Endothelial cell of hepatic sinusoid (primary cell): ENCODE measurements at regions not wholly inside any gene's neighbourhood (a gene's known extent, or its start where the extent isn't known, plus 50 kb on each side); places are given as distances from the start of the nearest gene placed in this dataset.

Source experiments
- in situ Hi-C: cut with HindIII; loops from 2 replicates; pipeline ENCODE4 v1.10.0; 2017; ENCODE audit warnings: low sequenced_read_pairs

DNA sequence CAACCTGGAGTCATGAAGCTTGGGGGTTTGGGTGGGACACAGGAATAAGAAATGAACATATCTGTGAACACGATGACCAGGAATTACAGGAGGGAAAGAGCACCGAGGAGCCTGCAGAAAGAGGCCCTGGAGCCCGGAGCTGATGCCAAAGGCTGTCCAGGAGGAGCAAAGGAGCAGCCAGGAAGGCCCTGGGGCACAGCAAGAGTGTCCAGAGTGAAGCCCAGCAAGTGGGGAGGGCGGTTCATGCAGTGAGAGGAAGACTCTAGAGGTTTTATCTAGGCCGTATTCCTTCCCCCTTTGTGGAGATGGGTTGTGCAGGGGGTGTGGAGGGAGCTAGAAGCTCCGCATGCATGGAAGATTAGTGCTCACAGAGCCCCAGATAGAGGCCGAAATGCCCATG is 318.4 kb downstream of the GADD45G start:
- in situ Hi-C loops: no loop called here

DNA sequence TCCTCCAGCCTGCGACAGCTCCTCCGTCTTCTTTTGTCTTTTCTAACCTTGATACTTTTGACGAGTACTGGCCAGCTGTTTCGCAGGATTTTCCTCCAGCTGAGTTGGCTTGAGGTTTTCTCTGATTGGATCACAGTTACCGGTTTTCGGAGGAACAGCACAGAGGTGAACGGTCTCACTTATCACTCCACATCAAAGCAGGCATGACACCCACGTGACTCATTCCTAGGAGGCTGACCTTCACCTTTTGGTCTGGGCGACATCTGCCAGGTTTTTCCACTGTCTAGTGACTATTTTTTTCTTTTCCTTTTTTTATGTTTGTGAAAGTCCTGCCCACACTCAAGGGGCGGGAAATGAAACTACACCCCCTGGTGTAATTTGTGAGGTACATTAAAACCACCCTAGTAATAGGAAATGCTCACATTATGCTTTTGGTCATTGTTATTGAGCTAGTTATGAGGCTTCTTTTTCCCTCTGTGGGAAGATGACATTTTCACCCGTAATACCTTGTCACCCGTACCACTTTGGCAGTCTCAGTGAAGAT is 319.2 kb downstream of the GADD45G start:
- in situ Hi-C loops: no loop called here

DNA sequence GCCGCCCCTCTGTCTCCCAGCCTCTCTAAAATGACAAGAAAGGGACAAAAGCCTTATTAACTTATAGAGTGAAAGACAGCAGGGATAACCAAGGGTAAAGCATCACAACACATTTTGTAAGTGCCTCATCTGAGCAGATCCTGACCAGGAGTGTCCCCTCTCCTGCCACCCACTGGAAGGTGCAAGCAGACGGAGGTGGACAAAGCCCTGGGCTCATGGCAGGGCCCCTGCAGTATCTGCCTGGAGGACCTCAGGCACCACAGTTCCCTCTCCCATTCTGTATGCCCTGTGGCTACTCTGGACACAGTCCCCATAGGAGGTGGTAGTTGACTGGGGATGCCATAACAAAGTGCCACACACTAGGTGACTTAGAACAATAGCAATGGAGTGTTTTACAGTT is 319.8 kb downstream of the GADD45G start:
- in situ Hi-C loops: loop anchor here (5.0 kb wide), 1 partner anchor 68 kb away; no protein-coding TSS in a partner anchor

DNA sequence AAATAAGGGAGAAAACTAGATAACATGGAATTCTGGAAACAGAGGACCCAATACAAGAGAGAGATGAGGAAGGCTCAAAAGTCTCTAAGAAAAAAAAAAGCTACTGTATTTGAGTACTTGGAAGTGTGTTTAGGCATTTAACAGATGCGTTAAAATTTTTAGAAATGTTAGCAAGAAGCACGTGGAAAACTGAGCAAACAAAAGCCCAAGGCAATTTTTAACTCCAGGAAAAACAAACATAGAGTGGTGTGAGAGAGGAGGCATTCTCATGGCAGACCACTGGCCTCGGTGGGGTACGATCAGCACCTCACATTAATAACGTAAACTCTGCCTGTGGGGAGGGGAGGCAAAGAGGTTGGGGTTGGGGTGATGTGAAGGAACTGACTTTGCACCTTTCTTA is 321.4 kb downstream of the GADD45G start:
- in situ Hi-C loops: loop anchor here (5.0 kb wide), 1 partner anchor 66 kb away; no protein-coding TSS in a partner anchor

DNA sequence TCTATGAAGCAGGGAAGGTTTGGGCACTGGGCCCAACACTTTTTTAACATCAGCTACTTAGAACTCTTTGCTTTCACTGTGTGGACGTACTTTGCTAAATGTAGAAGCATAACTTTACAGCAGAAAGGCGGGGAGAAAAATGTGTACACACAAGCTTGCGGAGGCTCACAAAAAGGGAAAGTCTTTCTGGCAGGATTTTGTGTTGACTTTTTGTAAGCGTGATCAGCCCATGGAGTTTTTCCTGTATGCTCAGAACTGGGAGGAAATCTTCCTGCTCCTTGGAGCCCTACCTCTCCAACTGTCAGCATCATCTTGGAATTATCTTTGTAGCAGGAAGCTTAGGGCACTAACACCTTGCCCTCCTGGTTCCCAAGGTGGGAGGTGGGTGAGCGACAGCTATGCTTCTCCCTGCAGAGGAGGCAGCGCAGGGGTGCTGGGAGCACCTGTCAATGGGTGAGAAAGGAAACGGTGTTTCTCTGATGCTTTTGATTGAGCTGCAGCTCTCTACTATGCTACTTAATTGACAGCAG is 321.9 kb downstream of the GADD45G start:
- in situ Hi-C loops: loop anchor here (5.0 kb wide), 1 partner anchor 66 kb away; no protein-coding TSS in a partner anchor

DNA sequence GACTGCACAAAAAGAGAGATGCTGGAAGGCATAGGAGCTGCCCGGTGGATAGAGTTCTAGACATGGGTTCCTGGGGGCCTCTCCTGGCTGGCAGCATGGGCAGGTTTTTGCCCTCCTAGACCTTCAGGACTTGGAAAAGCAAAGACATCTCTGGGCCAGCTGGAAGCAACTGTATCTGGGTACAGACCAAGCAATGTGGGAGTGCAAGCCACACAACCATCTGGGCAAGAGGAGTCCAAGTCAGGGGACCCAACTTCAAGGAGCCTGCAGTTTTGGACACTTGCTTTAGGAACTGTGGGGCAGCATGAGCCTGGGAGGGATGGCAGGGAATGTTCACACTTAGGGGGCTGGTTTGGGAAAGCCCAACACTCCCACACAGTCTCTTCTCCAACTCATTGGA is 323.3 kb downstream of the GADD45G start:
- in situ Hi-C loops: loop anchor here (5.0 kb wide), 1 partner anchor 64 kb away; no protein-coding TSS in a partner anchor

DNA sequence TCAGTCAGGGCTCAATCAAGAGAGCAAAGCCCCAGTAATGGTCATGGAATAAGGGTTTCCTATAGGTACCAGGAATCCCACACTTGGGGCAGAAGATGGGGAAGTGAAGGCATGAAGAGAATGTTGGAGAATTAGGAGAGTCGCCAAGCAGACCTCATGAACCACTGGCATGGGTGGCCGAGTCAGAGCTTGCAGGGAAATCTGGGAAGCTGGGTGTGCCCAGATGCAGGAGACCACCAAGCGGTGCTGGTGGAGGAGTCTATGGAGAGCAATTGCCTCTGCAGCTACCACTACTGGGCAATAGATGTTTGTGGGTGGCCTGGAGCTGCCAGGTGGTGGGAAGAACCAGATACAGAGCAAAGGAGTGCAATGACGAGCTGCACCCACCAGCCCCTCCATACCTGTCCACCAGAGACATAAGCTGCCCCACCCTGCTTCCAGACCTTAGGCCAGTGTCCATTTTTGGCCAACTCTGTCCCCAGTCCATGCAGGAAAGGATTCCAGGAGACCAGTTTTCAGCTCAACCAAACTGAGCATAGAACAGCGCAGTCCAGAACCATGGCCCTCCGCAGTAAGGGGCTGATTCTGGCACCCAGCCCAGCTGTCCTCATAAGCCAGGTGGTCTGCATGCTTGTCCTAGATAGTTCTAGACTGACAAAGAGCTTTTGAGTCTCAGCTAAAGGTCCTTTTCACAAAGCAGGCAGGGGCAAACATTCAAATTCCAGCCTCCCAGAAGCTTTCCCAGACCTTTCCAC is 323.9 kb downstream of the GADD45G start:
- in situ Hi-C loops: loop anchor here (5.0 kb wide), 1 partner anchor 64 kb away; no protein-coding TSS in a partner anchor

DNA sequence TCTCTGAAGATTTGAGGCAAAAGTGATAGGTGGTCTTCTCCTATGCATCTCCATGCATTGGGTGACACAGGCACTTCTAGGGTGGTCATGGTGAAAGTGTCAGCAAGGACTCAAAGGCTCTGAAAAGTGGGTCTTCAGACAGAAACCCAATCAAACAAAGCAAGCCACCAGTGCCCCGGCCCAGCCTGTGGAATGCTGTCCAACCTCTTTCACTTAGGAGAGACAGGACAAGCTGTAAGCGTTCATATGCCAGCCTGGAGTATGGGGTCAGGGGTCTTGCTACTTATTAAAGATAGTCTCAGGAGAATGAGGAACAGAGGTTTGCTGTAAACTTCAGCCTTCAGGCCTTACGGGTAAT is 324.5 kb downstream of the GADD45G start:
- in situ Hi-C loops: loop anchor here (5.0 kb wide), 1 partner anchor 63 kb away; no protein-coding TSS in a partner anchor

DNA sequence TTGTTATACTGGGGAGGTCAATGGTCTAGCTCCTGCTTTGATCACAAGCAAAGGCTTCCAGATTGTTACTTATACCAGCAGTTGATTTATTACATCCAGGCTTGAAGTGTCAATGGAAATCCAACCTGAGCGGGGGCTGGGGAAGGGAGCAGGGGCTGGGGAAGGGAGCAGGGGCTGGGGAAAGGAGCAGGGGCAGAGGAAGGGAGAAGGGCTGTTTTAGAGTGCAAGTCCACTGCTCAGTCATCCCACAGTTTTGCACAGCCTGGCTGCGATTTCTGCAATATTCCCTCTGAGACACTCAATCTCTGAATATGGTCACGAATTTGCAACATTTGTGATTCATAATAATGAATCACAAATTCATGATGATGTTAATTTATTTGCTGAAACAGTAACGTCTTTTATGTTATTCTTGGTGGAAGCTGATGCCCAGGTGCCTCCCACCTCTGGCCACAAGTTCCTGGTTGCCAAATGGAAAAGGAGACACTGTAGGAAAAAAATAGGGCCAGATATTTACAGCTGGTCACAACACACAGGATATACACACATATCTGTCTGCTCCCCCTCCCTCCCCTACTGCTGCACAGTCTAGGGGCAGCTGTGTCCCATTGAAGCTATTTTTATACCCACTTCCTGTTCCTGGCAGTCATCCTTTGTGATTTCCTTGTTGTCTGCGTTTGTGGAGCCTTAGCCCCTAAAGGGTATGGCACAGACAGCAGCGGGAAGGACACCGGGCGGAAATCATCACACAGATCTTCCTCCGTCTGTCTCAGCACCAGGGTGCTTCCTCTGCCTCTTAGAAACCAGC is 325.1 kb downstream of the GADD45G start:
- in situ Hi-C loops: loop anchor here (5.0 to 10.0 kb wide), 3 partner anchors 62 to 298 kb away; no protein-coding TSS in a partner anchor

DNA sequence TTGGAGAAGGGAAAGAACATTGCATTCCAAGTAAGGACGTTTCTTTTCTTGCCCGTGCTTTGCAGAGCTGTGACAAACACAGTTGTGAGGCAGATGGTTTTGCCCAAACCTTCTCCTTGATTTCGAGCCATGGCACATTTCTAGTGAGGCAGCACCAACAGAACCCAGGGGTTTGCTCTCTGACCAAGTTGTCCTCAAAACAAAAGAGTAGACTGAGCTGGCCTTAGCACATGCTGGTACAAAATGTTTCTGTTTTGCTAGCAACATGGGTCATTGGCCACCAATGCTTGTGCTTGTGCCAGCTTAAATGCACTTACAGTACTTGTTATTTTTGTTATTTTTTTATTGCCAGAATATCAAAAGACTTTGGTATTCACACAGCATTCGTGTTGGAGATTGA is 328.8 kb downstream of the GADD45G start:
- in situ Hi-C loops: loop anchor here (5.0 to 10.0 kb wide), 2 partner anchors 239 to 301 kb away; no protein-coding TSS in a partner anchor

DNA sequence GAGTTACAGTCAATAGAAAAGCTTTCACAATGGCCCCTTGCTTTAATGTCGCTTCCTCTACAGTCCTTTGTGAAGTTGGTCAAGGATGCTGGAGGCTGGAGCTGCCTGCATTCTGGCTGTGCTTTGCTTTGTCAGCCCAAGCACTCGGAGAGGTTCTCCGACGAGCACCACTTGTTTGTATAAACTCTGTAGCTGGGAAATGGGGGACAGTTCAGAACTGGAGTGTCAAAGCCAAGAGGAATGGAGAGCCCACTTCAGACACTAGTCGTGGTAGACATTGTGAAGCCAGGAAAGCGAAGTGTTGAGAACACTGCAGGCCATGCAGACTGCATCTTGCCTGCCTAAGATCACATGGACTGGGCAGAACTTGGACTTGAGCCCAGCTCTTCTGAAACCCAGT is 330.3 kb downstream of the GADD45G start:
- in situ Hi-C loops: loop anchor here (10.0 kb wide), 1 partner anchor 240 kb away; no protein-coding TSS in a partner anchor

DNA sequence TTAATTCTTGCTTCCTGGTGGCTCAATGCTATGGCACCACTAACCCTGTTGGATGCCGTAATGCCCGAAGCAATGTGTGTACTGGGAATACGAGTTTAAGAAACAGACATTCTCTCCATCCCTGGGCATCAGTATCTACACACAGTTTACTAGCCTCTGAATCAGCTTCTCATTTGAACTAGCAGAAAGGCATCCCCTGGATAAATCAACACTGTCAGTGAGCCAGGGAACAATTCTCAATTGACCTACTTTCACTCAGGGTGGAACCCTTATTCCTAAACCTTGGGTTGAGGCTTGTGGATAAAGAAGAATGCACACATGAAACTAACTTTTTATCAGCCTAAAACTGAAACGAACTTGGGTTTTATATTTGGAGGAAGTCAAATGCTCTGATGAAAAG is 331.0 kb downstream of the GADD45G start:
- in situ Hi-C loops: loop anchor here (10.0 kb wide), 1 partner anchor 241 kb away; no protein-coding TSS in a partner anchor

DNA sequence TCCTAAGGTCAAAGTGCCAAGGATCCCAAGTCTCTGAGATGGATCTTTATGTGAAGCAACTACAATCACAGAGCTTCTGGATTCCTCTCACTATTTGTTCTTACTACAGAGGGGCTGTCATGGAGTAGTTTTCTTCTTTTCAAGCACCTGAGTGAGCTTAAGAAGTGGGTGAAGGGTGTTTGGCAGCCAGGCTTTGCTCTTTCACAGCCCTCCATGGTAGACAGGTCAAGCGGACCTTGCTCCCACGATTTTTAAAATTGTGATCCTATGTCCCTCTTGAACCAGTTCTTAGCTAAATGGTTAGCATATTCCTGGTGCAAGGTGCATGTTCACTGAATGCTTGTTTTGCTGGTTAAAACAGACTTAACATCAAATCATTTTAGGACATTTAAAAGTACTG is 332.2 kb downstream of the GADD45G start:
- in situ Hi-C loops: loop anchor here (10.0 kb wide), 1 partner anchor 242 kb away; no protein-coding TSS in a partner anchor

DNA sequence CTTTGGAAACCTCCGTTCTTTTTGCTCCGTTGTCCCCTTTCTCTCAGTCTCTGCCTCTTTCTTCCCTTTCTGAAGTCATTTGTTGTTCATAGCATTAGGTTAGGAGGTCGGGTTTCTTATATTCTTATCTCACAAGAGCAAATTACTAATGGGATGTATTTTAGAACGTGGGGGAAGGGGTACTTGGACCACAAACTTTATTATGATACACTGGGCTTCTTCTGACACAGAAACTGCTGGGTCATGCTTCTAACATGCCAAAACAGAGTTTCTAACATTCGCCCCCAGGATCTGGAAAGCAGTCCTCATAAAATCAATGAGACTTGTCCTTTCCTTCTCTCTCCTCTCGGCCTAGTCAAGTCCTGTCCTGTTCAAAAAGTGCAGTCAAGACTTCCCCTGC is 334.4 kb downstream of the GADD45G start:
- in situ Hi-C loops: loop anchor here (10.0 kb wide), 1 partner anchor 244 kb away; no protein-coding TSS in a partner anchor

DNA sequence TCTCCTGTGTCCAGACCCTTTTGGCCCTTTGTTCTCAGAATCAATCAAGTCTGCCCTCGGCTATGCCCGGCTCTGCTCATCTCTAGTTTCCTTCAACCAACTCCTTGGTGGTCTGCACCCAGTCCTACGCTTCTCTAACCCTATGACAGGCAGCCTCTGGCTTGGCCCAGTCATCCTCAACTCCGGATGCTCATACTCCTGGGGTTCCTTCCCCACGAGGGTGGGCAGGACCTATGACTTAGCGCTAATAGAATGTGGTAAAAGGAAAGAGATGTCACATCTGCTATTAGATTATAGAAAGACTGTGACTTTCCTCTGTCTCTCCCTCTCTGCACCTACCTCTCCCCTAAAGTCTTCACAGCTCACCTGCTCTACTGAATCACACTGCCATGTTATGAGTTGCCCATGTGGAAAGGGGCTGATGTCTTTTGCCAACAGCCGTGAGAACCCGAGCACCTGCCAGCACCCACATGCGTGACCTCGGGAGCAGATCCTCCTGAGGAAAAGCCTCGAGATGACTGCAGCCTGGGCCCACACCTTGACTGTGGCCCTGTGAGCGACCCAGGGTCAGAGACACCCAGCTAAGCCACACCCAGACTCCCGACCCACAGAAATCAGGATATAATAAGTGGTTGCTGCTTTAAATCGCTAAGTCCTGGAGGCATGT is 334.9 kb downstream of the GADD45G start:
- in situ Hi-C loops: loop anchor here (5.0 to 10.0 kb wide), 2 partner anchors 52 to 245 kb away; no protein-coding TSS in a partner anchor

DNA sequence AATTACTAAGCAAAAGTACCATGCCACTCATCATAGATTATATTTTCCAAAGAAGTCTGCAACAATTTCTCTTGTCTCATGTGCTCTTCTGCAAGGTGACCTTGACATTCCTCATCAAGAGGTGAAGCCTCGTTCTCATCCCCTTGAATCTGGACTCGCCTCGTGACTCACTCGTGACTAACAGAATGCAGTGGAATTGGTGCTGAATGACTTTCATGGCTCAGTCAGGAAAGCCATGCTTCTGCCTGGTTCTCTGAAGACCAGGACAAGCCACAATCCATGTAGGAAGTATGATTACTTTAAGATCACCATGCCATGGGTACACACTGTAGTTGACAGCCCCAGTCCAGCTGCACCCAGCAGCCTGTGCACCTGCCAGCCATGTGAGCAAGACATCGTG is 335.8 kb downstream of the GADD45G start:
- in situ Hi-C loops: loop anchor here (5.0 kb wide), 1 partner anchor 53 kb away; no protein-coding TSS in a partner anchor

DNA sequence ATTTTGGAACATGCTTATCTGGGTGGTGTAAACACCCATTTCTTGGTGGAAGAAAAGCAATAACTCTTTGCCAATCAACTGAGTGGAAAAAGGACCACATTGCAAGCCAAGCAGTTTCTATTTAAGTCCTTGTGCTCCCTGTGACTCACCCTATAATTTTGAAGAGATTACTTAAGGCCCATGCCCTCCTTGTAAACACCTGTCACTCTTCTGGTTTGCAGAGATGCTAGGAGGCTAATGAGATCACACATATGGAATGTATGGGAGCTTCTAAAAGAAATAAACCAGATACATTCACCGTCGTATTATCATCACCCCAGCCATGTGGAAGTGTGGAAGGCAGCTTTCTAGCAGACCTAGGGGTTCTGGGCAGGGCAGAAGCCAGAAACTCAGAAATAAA is 337.1 kb downstream of the GADD45G start:
- in situ Hi-C loops: loop anchor here (5.0 kb wide), 1 partner anchor 55 kb away; no protein-coding TSS in a partner anchor

DNA sequence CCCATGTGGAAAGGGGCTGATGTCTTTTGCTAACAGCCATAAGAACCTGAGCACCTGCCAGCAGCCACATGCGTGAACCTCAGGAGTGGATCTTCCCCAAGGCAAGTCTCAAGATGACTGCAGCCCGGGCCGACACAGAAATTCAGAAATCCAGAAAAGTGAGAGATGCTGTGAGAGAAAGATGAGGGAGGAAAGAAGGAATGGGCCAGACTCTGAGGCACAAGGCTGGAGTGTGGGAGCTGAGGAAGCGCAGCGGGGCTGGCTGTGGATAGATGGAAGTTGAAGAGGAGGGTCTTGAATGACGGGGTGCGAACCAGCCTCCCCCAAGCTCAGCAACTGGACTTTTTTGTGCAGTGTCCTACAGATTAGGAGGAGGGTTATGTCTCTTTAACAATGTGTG is 337.8 kb downstream of the GADD45G start:
- in situ Hi-C loops: loop anchor here (5.0 kb wide), 1 partner anchor 55 kb away; no protein-coding TSS in a partner anchor

DNA sequence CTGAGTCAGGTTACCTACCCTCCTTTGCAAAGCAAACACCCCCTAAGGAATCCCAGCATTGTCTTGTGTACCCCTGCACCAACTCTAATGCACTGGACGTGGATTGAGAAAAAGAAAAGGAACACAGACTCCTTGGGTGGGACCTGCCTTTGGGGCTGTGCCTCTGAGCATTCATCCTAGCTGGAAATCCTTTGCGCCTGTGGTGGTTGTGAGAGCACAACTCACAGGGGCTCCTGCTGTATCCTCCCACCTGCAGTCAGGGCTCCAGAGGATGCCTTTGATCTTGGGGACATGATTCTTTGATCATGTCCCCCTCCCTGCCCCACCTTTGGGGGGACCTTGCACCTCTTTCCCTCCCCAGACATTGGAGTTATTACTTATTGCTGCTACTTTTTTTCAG is 338.5 kb downstream of the GADD45G start:
- in situ Hi-C loops: loop anchor here (5.0 kb wide), 1 partner anchor 56 kb away; no protein-coding TSS in a partner anchor

DNA sequence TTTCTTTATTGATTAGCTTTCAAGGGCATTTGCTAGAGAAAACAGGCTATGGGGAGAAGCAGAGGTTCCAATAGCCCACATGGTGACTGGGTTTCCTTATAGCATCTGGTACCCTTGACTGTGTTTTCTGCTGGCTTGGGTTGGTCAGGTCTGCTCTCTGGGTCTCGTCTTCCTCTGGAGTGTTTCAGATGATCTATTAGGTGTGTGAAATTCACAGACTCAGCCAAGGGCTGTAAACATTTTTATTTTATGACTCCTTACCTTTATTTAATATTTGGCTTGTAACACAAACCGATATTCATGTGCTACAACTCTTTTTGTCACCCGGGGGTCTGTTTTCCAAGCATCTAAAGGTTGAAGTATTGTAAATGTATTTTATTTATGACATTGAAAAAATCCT is 338.9 kb downstream of the GADD45G start:
- in situ Hi-C loops: loop anchor here (5.0 kb wide), 1 partner anchor 56 kb away; no protein-coding TSS in a partner anchor
